B cell (primary cell): ENCODE measurements at regions not wholly inside any gene's neighbourhood (a gene's known extent, or its start where the extent isn't known, plus 50 kb on each side); places are given as distances from the start of the nearest gene placed in this dataset.

Experiments used
- EZH2 ChIP-seq: IDR thresholded peaks from 2 replicates; pipeline ENCODE4 v1.6.1; 2012; ENCODE audit warnings: borderline replicate concordance, low read depth, mild to moderate bottlenecking, moderate library complexity, low read length; ENCODE audit not compliant: insufficient read depth, poor library complexity, severe bottlenecking
- TF ChIP-seq, protein P1 (sequence below): fragments of 200-600 bp; IDR thresholded peaks from one replicate; pipeline ENCODE4 v1.8.0; 2022; ENCODE audit warnings: antibody characterized with exemption, mild to moderate bottlenecking

DNA sequence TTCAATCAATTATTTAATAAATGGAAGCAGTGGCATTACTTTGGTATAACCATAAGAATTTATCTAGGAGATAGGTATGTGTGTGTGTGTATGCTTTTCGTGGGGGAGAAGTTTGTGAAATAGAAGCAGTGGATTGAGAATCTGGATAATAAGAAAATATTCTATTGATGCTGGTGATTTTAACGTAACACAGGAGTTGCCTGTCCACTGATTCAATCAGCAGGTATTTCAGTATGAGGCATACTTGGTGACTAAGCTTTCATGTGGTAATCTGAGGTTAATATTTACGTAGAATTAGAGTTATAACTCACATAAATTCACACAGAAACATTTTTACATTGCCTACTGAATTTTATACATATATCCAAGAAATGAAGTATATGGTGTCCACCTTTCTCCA is 568.0 kb downstream of the ZWINT start:
- TF ChIP-seq, protein P1, sequence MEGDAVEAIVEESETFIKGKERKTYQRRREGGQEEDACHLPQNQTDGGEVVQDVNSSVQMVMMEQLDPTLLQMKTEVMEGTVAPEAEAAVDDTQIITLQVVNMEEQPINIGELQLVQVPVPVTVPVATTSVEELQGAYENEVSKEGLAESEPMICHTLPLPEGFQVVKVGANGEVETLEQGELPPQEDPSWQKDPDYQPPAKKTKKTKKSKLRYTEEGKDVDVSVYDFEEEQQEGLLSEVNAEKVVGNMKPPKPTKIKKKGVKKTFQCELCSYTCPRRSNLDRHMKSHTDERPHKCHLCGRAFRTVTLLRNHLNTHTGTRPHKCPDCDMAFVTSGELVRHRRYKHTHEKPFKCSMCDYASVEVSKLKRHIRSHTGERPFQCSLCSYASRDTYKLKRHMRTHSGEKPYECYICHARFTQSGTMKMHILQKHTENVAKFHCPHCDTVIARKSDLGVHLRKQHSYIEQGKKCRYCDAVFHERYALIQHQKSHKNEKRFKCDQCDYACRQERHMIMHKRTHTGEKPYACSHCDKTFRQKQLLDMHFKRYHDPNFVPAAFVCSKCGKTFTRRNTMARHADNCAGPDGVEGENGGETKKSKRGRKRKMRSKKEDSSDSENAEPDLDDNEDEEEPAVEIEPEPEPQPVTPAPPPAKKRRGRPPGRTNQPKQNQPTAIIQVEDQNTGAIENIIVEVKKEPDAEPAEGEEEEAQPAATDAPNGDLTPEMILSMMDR = no peak
- no peak for TF ChIP-seq EZH2
